T-helper 9 cell (primary cell): ENCODE measurements at regions not wholly inside any gene's neighbourhood (a gene's known extent, or its start where the extent isn't known, plus 50 kb on each side); places are given as distances from the start of the nearest gene placed in this dataset.

Source experiments
- DNase-seq: peaks from one replicate; pipeline ENCODE4 v3.0.0-alpha.2; 2020

DNA sequence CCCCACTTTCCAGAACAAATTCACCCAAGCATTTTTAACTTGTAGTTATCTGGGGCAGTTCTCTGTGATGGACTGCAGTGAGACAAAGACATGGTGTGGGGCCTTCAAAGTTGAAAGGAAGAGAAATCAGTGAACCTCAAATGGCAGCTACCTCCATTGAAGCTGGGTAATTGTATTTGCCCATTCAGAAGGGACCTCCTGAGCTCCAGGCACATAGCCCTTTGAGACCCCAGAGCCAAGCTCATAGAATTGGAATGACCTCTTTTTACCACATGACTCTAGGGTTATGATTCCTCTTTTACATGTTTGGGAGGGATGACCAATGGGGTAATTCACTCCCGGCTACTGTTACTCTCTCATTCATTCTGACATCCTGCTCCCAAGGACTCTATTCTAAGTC, 368.4 kb upstream of the ITGA1 start:
- no peak for DNase-seq

DNA sequence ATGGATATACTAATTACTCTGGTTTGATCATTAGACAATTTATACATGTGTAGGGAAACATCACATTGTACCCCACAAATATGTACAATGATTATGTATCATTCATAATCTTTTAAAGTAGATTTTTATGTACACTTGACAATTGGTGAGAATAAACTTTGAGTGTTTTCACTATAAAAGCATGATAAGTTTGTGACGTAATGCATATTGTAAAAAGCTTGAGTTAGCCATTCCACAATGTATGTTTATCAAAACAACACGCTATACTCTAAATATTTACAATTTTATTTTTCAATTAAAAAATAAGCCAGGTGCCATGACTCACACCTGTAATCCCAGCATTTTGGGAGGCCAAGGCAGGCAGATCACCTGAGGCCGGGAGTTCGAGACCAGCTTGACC, 360.1 kb upstream of the ITGA1 start:
- no peak for DNase-seq

DNA sequence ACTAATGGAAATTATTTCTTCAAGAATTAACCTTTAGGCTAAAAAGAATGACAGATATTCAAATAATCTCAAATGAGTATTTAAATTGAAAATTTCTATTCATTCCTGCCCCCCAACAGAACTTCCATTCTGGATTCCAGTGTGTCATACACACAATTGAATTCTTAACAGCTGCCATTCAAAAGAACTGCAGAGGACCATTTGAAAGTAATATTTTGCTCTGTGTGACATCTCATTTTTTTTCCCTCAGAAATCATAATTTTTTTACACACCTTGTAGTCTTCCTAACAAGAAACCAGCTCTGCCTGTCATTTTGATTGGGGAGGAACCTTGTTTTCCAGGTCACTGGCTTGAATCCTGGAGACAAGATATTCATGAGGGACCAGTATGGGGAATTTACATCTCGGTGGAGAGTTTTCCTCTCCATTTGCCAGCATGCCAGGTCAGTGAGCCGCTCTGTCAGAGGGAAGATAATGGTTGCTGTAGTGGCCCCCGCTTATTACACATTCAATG, 358.7 kb upstream of the ITGA1 start:
- DNase-seq = no peak

DNA sequence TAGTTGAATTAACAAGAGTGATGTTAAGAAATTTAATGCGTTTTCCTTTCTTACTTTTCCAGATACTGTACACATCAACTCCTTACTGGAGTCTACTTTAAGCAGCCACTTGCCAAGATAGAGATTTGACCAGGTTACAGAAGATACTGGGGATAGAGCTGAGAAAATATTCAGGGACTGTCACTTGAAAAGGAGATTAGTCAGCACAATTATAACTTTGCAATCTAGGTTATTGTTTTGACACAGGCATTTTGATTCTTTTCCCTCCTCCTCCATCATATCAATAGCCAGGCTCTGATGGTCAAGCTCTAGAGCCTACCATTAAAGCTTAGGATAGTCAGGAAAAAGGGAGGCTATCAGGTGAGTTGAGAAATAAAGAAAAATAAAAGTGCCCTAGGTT, 345.9 kb upstream of the ITGA1 start:
- no peak for DNase-seq

DNA sequence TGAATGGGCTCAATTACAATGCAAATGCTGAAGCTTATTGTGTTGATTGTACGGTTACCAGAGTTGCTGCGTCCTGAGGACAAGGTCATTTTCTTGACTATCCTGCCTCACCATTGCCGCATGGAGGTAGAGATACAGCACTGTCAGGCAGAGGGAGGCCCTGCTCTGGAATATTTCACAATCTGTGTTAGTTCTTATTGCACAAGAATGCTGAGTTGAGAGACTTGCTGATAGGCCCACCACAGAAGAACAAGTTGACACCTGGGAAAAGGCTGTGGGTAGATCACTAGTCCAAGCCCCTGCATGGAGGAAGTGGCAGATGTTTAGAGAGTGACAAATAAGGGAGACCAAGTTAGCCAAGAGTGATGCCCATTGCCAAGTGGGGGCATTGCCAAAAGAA, 344.5 kb upstream of the ITGA1 start:
- no peak for DNase-seq

DNA sequence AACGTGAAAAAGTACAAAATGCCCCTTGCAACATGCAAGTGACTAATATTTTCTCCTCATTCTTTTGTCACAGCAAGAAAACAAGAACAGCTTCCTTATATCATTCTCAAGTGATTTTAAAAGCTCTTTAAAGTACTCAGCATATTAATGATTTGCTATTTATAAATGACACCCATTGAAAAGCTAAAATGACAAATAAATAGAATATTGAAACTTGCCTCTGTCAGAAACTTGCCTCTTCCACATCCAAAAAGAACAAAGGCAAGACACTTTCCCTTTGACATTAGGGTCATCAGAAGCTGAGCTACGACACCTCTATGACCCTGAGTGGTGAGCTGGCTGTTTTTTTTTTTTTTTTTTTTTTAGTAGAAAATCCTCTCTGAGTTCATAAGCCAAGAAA, 339.6 kb upstream of the ITGA1 start:
- DNase-seq = no peak

DNA sequence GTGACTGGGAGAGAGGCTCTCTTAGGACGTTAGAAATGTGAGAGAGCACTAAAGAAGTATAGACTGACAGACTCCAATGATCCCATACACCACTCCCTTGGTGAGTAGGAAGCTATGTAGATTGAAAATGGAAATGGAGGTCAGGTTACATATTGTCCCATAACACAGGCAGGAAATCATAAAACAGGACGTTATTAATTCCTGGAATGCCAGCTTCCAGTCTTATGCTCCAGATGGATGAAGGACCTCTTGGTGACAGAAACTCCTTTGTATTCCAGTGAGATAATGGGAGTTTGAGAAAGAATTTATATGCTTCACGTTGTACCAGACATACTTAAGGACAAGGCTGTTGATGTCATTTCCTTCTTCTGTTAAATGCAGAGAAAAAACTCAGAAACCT, 338.2 kb upstream of the ITGA1 start:
- DNase-seq = no peak

DNA sequence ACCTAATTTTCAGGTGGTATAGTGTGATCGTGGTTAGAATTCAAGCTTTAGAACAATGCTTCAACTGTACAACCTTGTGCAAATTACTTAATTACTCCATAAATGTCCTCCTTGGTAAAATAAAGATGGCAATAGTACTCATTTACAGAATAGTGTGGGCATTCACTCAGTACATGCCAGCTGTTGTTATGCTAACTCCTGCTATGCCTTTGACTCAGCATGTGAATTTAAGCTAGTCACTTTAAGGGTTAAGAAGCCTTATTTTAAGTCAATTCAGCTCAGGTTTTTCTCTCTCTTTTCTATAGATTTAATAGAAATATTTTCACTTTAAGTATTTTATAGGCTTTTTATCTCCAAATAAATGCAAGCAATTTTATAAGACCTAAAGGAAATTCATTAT, 335.6 kb upstream of the ITGA1 start:
- no peak for DNase-seq

DNA sequence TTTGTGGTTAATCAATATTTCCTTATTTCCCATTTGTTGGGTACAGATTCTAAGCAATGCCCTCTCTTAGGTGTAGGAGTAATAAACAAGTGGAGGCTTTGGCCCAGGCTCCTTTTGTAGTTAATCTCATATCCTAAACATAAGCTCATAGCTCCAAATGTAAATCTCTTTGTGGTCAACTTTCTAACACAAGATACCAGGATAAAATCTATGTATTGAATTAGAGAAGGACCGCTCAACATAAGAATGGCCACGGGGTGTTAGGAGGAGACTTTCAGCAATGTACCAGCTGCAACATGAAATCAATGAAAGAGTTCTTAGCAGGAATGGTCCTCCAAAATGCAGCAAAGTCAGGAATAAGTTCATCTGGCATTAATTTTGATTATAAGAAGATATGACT, 334.5 kb upstream of the ITGA1 start:
- no peak for DNase-seq

DNA sequence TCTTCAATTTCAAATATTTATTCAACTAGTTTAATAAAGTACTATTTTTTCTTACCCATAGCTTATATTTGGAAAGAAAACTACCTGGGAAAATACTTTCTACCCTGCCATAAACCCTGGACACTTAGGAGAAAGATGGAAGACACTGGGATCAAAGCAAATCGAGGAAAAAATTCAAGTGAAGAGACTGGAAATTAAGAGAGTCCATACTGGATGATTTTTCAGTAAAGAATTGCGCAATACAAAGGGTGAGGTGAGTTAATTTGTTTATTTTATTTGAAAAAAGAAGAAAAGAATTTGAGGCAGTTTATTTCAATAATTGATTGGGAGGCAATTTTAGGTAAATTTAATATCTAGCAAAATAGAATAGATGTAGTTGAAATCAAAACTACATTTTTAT, 331.8 kb upstream of the ITGA1 start:
- no peak for DNase-seq

DNA sequence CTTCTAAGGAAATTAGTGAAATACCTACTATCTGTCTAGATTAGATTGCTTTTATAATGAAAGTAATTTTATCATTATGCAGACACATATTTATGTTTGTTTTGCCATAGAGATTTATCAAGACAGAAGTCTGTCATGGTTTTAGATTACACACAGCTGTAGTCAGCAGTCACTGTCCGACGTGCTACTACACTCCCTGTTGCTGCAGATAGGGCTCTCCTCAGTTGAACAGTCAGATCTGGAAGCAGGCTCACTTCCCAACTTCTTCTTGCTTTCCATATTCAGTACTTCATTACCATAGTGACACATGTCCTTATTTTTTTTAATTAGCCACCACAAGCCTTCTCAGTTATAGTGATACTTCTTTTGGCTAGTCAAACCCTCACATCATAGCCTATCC, 329.9 kb upstream of the ITGA1 start:
- DNase-seq = no peak

DNA sequence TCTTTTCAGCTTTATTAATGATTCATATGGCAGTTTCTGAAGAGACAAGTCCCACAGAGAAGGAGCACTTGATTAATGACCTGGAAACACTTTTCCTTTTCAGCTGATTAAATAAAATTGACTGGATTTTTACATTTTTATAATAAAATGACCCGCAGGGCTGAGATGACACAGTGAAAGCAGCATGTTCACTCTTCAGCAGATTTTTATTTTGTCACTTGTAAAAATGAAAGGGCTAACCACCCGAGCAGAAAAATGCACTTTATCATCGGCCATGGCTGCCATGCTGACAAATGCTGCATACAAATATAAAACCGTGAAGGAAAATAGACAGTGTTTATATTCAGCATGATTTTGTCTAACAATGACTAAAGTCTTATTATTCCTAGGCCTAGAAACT, 321.6 kb upstream of the ITGA1 start:
- DNase-seq = no peak

DNA sequence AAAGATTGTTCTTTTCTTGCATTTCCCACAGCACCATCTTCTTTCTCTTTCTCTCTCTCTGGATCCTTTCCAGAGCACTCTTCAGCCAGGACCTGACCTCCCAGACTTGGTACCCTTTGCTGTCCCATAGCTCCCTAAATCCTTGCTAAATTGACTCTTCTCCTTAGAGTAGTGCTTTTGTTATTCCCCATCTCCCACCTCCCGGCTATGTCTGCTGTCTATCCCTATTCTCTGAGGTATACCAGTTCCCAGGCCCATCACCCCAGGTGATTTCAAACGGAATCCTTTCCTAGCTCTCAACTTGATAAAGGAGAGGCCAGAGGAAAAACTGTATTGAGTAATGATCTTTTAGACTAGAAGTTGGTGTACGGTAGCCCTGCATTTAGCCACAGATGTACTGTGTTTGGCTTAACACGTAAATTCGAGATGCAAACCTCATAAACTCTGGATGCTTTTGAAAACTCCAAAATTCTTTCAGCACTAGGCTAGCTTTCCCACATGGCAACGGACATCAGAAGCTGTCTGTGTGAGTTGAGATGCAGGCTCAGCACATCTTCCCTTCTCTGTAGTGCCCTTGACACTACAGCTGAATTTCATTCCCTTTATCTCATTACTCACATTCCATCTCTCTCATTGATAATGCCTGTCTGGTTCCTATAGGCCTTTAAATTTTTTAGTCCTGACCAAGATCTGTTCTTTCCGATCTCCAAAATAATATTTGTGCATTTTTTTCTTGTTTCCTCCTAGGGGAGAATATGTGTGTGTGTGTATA, 320.8 kb upstream of the ITGA1 start:
- DNase-seq = no peak

DNA sequence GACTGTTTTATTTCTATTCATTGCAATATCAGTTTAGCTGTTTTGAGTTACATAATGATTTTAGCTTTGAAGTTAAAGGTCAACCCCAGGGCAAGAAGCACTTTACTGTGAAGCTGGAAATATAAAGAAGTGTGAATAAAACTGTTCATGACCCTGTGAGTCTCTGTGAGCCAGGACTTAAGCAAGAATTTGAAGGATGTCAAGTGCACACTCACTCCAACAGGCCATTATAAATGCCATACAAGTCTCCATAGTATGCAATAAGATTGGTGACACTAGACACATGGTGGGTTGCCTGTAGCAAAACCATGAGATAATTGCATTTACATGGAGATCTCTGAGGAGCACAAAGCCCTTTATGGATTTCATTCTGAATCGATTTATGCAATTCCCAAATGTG, 318.7 kb upstream of the ITGA1 start:
- DNase-seq = no peak

DNA sequence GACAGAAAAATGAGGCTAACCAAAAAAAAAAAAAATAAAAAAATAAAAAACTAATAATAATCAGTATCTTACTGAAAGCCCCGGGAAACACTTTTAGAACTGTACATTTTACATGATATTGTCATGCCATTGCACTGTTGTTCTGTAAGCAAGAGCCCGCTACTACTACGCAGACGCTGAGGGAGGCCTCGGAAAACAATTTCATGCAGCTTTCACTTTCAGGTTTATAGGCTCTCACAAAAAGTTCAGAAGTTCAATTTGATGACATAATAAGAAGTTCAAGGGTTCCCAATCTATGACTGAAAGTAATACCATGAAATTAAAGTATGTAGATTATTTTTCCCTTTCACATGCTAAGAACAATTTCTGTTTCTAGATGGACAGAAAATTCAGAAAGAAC, 318.3 kb upstream of the ITGA1 start:
- no peak for DNase-seq

DNA sequence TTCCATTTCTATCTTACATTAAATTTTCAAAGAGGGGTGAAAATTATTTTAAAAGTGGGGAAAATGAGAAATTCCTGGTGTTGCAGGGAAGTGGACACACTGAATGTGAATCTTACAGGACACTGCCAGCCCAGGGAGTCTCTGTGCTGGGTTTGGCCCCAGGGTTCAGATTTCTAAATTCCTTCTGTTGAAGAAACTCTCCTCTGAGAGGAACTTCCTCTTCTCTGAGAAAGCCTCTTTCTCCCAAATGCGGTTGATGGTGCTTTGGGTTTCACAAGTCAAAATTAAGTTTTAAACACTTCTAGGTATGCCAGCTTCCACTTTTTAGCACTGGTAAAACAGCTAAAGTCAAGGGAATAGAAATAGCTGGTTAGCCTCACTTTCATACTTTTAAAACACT, 317.9 kb upstream of the ITGA1 start:
- DNase-seq = no peak

DNA sequence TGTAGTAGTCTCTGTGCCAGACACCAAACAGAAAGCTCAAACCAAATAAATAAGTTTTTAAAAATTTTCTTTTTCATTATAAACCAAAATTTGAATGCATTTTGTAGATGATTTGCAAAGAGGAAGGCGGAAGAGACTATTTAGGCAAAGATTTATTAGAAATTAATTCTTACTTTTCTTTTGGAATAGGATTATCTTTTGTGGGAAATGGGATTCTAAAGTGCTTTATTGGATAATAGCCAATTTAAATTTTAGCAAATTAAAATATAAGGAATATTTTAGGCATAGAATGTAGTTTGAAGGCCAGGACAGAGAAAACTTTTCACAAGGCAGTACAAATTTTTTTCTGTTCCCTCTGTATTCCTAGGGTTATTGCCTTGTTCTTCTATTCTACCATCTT, 311.4 kb upstream of the ITGA1 start:
- no peak for DNase-seq

DNA sequence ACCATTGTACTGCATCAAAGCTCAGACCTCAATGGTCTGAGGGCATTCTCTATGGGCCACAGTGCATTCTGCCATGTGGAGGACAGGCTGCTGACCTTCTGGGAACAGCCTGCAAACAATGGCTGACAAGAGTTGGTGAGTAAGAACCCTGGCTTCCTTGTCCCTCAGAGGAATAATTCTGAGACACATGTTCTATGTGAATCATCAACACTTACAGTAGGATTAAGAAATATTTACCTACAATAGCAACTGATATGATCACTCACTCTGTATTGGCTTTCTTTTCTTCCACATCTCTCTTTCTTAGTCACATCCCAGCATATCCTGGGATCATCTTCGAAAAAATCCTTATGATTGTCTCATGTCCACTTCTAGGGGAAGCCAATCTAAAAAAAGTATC, 306.5 kb upstream of the ITGA1 start:
- DNase-seq = no peak

DNA sequence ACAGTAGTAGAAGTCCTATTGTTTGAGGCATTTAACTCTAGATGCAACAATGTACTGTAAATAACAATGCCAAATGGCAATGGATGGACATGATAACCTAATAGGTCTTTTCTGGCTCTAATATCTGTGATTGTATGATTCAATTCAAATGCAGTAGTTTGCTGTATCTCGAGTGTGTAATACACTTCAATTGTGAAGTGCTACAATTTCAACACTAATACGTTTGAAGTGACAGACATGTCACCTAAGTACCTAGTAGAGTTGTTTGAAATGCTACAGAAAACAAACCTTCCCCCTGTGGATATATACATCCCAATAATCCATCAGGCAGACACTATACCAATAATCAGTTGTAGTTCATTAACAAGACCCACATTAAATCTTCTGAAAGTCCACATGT, 305.9 kb upstream of the ITGA1 start:
- no peak for DNase-seq

DNA sequence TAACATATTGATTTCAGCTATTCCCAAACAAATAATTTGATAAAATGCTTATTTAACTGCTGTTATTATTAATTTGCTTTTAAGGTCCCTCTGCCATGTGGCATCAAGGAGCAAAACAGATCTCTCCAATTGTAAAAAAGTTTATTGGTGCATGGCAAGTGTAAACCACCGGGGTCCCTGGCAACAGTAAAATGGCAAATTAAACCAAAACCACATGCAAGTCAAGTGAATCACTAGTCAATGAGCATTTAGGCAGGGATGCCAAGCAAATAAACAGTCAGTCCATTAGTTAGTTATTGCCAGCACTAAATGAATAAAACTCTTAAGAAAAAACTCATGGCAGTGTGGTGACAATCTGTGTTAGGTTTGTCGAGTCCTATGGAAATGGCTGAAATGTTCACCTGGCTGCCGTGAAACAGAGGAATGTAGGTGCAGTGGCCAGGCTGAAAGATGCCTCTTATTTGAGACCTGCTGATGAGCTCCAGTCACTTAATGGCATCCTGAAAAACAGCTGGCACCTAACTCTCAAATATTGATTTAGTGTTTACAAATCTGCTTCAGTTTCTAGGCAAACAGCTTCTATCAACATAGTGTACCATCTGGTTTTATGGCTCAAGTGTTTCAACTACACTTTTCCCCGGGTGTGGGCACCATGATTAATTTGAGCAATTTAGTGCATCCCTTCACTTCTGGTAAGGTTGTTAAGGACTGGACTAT, 296.5 kb upstream of the ITGA1 start:
- DNase-seq = no peak

DNA sequence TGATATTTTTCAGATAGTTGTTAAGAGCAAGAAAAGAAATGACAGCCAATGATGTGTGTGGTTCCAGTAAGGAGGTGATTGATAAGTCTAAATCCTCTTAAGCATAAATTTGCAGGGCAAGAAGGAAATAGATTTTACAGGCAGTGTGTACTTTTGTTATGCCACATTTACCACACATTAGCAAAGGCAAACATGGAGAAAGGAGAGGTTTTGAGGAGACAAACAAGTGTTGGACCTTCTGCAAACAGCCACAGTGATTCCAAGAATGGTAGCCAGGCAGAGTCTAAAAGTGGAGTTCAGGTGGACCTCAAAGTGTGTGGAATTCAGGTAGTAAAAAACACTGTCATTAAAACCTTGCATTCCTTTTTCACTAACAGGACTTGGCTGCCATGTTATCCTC, 295.9 kb upstream of the ITGA1 start:
- no peak for DNase-seq

DNA sequence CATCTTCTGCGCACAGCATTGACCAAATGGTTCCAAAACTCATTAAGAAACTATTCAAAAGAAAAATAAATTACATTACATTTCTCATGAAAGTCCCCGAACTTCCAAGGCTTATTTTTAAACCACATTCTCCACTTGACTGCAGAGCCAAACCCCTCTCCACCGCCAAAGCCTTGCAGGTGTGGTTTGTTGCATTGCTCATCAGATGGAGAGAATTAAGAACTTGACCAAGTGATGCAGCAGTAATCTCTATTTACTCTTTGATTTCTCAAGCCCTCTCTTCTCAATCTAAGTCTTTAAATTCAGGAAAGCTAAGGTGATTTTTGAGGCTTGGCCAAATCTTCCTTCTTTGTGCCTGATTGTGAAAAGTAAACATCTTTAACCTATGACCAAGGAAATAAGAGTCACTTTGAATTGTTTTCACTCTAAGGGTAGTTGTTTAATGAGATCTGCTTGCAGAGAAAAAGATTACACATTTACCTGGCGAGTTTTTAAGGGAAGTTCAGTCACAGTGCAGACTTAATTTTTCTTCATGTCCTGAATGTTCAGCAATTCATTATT, 290.5 kb upstream of the ITGA1 start:
- DNase-seq = no peak

DNA sequence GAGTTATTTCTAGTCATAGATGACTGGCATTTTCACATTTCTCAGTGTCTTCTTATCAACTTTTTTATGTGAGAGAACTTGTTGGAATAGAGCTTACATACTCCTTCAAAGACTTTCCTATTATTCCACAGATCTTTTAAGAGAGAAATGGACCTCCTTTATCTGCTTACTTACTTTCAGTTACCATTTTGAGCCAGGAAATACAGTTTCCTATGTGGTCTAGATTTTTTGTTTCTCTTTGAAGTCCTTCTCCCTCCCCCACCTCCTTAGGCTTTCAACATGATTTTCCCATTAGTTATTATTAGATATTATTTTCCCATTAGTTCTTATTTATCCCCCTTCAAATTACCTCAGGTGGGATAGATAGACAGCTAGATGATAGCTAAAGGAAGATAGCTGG, 289.1 kb upstream of the ITGA1 start:
- no peak for DNase-seq

DNA sequence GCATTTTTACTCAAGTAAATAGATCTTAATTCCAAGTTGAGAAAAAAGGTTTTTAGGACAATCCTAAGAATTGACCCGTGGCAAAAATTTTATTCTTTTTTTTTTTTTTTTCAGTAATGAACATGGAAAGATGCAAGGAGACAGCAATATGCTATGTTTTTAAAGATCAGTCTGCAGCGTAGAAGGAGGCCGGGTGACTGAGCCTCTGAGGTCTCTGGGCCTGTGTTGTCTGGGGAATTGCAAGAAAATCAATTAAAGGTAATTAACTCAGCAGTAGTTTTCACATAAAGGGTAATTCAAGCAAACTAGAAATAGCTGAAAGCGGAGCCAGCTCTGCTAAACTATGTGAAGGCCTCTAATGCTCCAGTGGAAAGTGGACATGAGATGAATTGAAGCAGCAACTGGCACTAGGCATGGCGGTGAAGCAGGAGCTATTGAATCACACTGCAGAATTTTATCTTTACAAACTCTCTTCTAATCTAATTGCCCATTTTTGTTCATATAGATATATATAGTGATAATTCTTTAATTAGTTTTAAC, 285.2 kb upstream of the ITGA1 start:
- DNase-seq = no peak
